ENCODE measurements at regions not wholly inside any gene's neighbourhood (a gene's known extent, or its start where the extent isn't known, plus 50 kb on each side); places are given as distances from the start of the nearest gene placed in this dataset.

DNA sequence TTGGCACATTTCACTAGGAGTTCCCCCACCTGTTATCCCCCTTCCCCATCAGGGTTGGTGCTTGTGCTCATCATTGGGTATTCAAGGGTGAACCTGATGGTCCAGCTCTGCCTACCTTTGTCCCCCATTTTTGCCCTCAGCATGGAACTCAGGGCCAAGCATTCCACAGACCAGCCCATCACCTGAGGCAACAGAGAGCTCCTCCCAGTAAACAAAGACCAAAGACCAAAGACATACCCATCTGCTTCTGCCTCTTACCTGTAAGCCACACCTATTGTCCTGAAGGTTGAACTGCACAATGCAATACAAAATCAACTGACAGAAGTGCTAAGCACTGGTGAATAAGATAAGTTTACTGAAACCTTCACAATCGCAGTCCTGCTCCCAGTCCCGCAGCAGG is 237.5 kb downstream of the PAPSS1 start:
- Histone ChIP-seq H3K27ac (no peak overlapping the region), H3K4me3 (ENCODE audit: low read depth, low read length) (no peak overlapping the region), H3K36me3 (replicated peaks) (no peaks in the 10 kb centered on the region), H3K27me3 (replicated peaks) (no peaks in the 10 kb centered on the region)
- TF ChIP-seq, protein P1, sequence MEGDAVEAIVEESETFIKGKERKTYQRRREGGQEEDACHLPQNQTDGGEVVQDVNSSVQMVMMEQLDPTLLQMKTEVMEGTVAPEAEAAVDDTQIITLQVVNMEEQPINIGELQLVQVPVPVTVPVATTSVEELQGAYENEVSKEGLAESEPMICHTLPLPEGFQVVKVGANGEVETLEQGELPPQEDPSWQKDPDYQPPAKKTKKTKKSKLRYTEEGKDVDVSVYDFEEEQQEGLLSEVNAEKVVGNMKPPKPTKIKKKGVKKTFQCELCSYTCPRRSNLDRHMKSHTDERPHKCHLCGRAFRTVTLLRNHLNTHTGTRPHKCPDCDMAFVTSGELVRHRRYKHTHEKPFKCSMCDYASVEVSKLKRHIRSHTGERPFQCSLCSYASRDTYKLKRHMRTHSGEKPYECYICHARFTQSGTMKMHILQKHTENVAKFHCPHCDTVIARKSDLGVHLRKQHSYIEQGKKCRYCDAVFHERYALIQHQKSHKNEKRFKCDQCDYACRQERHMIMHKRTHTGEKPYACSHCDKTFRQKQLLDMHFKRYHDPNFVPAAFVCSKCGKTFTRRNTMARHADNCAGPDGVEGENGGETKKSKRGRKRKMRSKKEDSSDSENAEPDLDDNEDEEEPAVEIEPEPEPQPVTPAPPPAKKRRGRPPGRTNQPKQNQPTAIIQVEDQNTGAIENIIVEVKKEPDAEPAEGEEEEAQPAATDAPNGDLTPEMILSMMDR (IDR thresholded peaks at IDR 0.05; ENCODE audit: low read depth, low read length, missing control alignments): no peak
- no peak for DNase-seq
- in situ Hi-C loops (cut with HindIII; ENCODE audit: low pct_ligation_motif_present, low sequenced_read_pairs): no loop called here

DNA sequence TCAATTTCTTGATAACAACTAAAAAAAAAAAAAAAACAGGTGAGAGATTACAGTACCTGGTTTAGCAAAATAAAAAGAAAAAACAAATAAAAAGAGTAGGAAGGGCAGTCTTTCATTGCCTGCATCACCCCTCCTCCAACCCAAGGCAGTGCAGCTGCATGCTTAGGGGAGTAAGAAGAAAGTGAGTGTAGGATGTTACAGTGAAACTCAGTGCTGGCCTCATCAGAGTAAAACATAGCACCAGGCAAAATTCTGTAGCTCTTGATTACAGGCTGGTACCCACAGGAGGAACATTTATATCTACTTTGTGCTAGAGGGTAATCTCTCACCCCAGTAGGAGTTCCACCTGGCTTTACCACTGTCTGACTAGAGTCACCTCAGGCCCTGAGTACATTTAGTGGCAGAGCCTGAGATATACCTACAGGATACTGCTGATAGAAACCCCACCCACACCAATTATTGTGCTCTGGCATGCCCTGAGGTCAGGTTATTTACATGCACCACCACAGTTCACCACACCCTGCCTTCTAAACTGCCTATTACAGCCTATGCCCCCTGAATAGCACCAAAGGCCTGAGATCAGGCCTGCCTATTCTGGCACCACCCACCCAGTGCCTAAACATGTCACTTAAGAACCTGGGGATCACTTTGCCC is 241.6 kb downstream of the PAPSS1 start:
- TF ChIP-seq, protein P1 (IDR thresholded peaks at IDR 0.05; ENCODE audit: low read depth, low read length, missing control alignments): no peak
- Histone ChIP-seq H3K36me3 (replicated peaks) (no peaks in the 10 kb centered on the region), H3K27ac (no peak overlapping the region), H3K4me3 (ENCODE audit: low read depth, low read length) (no peak overlapping the region), H3K27me3 (replicated peaks) (no peaks in the 10 kb centered on the region)
- in situ Hi-C loops (cut with HindIII; ENCODE audit: low pct_ligation_motif_present, low sequenced_read_pairs): no loop called here
- DNase-seq: no peak

DNA sequence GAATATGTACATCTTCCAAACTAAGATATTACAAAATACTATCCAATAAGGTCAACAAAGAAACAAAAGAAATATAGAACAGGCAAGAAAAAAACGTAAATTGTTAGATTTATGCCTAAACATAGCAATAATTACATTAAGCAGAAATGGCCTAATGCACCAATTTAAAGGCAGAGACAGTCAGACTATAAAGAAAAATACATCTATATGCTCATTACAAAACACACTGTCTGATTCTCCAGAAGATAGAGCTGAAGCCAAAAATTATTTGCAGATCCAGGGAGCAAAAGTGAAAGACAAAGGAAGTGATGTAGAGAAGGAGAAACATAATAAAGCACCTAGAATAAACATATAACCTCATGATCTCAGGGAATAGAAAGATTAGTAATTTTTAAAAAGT is 246.9 kb downstream of the PAPSS1 start:
- Histone ChIP-seq H3K27me3 (replicated peaks) (no peaks in the 10 kb centered on the region), H3K4me3 (ENCODE audit: low read depth, low read length) (no peak overlapping the region), H3K27ac (no peak overlapping the region), H3K36me3 (replicated peaks) (no peaks in the 10 kb centered on the region)
- in situ Hi-C loops (cut with HindIII; ENCODE audit: low pct_ligation_motif_present, low sequenced_read_pairs): no loop called here
- DNase-seq: no peak
- TF ChIP-seq, protein P1 (IDR thresholded peaks at IDR 0.05; ENCODE audit: low read depth, low read length, missing control alignments): no peak

DNA sequence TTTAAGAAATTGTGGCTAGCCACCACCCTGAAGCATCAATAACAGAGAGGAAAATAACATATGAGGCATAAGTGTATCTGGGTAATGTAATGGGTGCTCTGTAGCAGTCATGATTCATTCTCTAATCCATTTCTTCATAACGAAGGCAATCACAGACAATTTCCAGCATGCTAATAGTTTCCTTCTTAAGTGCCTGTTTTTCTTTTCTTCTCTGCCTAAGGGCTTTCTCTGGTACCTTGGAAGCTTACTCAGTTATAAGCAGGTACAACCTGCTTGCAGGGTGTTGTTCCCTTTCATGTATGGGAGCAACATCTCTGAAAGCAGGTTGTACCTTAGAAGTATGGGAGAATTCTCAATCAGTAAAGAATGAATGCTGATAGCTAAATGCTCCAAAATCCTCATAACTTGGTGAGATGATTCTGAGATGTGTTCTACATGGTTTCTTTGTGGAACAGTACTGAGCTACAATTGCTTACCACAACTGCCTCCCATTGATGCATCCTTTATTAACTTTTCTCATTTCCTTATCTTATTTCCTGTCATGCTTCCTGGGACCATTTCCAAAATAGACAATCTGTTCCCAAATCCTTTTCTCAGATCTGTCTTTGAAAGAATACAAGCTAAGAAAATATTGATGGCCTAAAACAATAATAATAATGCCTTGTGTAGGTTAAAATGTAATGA is 247.6 kb downstream of the PAPSS1 start:
- in situ Hi-C loops (cut with HindIII; ENCODE audit: low pct_ligation_motif_present, low sequenced_read_pairs): no loop called here
- no peaks in the 10 kb centered on the region for H3K27me3 ChIP-seq (replicated peaks)
- TF ChIP-seq, protein P1 (IDR thresholded peaks at IDR 0.05; ENCODE audit: low read depth, low read length, missing control alignments): no peak
- no peaks in the 10 kb centered on the region for H3K36me3 ChIP-seq (replicated peaks)
- H3K27ac ChIP-seq: no peak overlapping the region
- no peak overlapping the region for H3K4me3 ChIP-seq (ENCODE audit: low read depth, low read length)
- no peak for DNase-seq

DNA sequence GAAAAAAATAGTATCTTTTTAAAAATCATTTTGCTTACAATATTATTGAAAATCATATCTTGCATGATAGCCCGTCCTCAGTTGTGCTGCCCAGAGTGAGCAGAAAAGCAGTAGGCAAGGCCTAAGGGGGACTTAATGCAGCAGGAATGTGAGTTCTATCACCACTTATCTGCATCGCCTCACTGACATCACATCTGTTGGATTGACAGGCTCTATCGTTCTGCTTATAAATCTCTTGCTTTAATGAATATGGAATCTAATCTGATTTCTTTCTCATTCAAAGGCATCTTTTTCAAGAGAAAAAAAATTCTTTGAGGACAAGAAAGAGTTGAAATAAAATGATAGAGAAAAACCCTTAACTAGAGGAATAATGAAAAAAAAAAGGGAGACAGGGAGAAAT is 249.9 kb downstream of the PAPSS1 start:
- in situ Hi-C loops (cut with HindIII; ENCODE audit: low pct_ligation_motif_present, low sequenced_read_pairs): no loop called here
- TF ChIP-seq, protein P1 (IDR thresholded peaks at IDR 0.05; ENCODE audit: low read depth, low read length, missing control alignments): no peak

More for the DNA sequence above, 249.9 kb downstream of the PAPSS1 start:
- Histone ChIP-seq H3K4me3 (ENCODE audit: low read depth, low read length) (no peak overlapping the region), H3K27me3 (replicated peaks) (no peaks in the 10 kb centered on the region), H3K27ac (no peak overlapping the region), H3K36me3 (replicated peaks) (no peaks in the 10 kb centered on the region)
- DNase-seq: no peak
